Panc1 (cell line): ENCODE measurements at regions not wholly inside any gene's neighbourhood (a gene's known extent, or its start where the extent isn't known, plus 50 kb on each side); places are given as distances from the start of the nearest gene placed in this dataset.

ENCODE experiments used
- ATAC-seq: fragments of 200-7000 bp; cut with Tn5 transposase; 2 replicates; pipeline ENCODE4 v1.9.1; 2020; ENCODE audit warnings: mild to moderate bottlenecking, moderate library complexity
- BruUV-seq: library from RNA; stranded (reverse); fragments of 400-500 nt; replicated peaks from 2 replicates; lab custom pipeline; 2021; lab: Mats Ljungman, UMichigan
- CTCF ChIA-PET: fragments of 300-600 bp; sonication (Branson Sonifier 250); formaldehyde crosslinking; loops from one replicate; lab custom pipeline; 2022; ENCODE audit warnings: antibody characterized with exemption; lab: Charles Lee
- POLR2A ChIA-PET: fragments of 300-600 bp; sonication (Branson Sonifier 250); formaldehyde crosslinking; loops from one replicate; lab custom pipeline; 2022; ENCODE audit warnings: antibody characterized with exemption; lab: Charles Lee
- DNase-seq: peaks from one replicate; pipeline ENCODE4 v3.0.0-alpha.2; 2010; ENCODE audit warnings: low read depth, low spot score
- H3K27ac ChIP-seq: 2 replicates; pipeline ENCODE4 v1.5.1; 2011; ENCODE audit warnings: mild to moderate bottlenecking, low read length, inconsistent platforms
- H3K27me3 ChIP-seq: fragments of 200-500 bp; sonication (Bioruptor generic); 2 replicates; pipeline ENCODE4 v1.6.0; 2014; ENCODE audit warnings: low read length, inconsistent platforms; ENCODE audit not compliant: control insufficient read depth, insufficient read depth
- H3K36me3 ChIP-seq: fragments of 200-500 bp; sonication (Bioruptor generic); 2 replicates; pipeline ENCODE4 v1.5.1; 2014; ENCODE audit warnings: inconsistent platforms, mild to moderate bottlenecking, low read length, moderate library complexity; ENCODE audit not compliant: control insufficient read depth, insufficient read depth
- H3K4me1 ChIP-seq: 2 replicates; pipeline ENCODE4 v1.5.1; 2011; ENCODE audit warnings: inconsistent platforms, mild to moderate bottlenecking, low read length, moderate library complexity; ENCODE audit not compliant: control insufficient read depth, insufficient read depth
- H3K4me3 ChIP-seq, 2 experiments: 2 replicates each; pipeline ENCODE4 v1.5.1; 2011 to 2012; ENCODE audit warnings: low read depth in 2 of 2, low read length in 2 of 2, mild to moderate bottlenecking in 2 of 2, inconsistent platforms in 1 of 2, moderate library complexity in 1 of 2
- H3K9me3 ChIP-seq: fragments of 200-500 bp; sonication (Bioruptor generic); 2 replicates; pipeline ENCODE4 v1.5.1; 2014; ENCODE audit warnings: low read depth, mild to moderate bottlenecking, inconsistent platforms, low read length, moderate library complexity; ENCODE audit not compliant: control insufficient read depth, insufficient read depth
- POLR2AphosphoS5 ChIP-seq: IDR thresholded peaks from 2 replicates; pipeline ENCODE4 v1.6.1; 2012; ENCODE audit warnings: mild to moderate bottlenecking, low read depth, low read length, moderate library complexity
- REST ChIP-seq, 2 experiments: IDR thresholded peaks; 2 replicates each; pipeline ENCODE4 v1.6.1; 2011 to 2012; ENCODE audit warnings: low read depth in 2 of 2, control low read depth in 1 of 2, low read length in 1 of 2, mild to moderate bottlenecking in 1 of 2, moderate library complexity in 1 of 2; ENCODE audit not compliant: insufficient read depth in 1 of 2
- SIN3A ChIP-seq: IDR thresholded peaks from 2 replicates; pipeline ENCODE4 v1.6.1; 2012; ENCODE audit warnings: low read depth, mild to moderate bottlenecking, low read length, moderate library complexity, borderline replicate concordance; ENCODE audit not compliant: insufficient read depth
- TCF7L2 ChIP-seq: IDR thresholded peaks from 2 replicates; pipeline ENCODE4 v1.6.1; 2011; ENCODE audit warnings: mild to moderate bottlenecking, low read depth, low read length, inconsistent platforms
- in situ Hi-C: cut with HindIII; loops from 2 replicates; pipeline ENCODE4 v1.10.0; 2016; ENCODE audit warnings: low sequenced_read_pairs, low pct_unique_long_range_greater_than_20kb
- intact Hi-C: fragments of 100-400 bp; cut with micrococcal nuclease; formaldehyde crosslinking; loops from one replicate; pipeline ENCODE4 v1.10.0; 2022; ENCODE audit not compliant: unreplicated experiment
- TF ChIP-seq, protein P1 (sequence below): fragments of 450-650 bp; IDR thresholded peaks from 2 replicates; pipeline ENCODE4 v1.5.1; 2017; ENCODE audit warnings: mild to moderate bottlenecking

DNA sequence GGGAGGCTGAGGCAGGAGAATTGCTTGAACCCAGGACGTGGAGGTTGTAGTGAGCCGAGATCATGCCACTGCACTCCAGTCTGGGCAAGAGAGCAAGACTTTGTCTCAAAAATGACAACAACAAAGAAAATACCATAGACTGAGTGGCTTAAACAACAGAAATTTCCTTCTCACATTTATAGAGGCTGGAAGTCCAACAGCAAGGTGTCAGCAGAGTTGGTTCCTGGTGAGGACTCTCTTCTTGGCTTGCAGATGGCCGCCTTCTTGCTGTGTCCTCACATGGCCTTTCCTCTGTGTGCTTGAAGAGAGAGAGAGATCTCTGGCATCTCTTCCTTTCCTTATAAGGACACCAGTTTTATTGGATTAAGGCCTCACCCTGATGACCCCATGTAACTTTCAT is 56.1 kb upstream of the ADGRE5 start:
- Histone ChIP-seq H3K36me3 (no peaks in the 10 kb centered on the region), H3K9me3 (no peaks in the 10 kb centered on the region), H3K4me1 (no peaks in the 10 kb centered on the region), H3K27ac (no peak overlapping the region), H3K27me3 (no peaks in the 10 kb centered on the region), H3K4me3 (no peak overlapping the region)
- BruUV-seq, result no TSS peak
- DNase-seq (no peak), ATAC-seq (no peak)
- intact Hi-C loops (no loop called here), in situ Hi-C loops (no loop called here)
- CTCF ChIA-PET, result no interaction called here
- POLR2A ChIA-PET, result no interaction called here
- TF ChIP-seq, protein P1, sequence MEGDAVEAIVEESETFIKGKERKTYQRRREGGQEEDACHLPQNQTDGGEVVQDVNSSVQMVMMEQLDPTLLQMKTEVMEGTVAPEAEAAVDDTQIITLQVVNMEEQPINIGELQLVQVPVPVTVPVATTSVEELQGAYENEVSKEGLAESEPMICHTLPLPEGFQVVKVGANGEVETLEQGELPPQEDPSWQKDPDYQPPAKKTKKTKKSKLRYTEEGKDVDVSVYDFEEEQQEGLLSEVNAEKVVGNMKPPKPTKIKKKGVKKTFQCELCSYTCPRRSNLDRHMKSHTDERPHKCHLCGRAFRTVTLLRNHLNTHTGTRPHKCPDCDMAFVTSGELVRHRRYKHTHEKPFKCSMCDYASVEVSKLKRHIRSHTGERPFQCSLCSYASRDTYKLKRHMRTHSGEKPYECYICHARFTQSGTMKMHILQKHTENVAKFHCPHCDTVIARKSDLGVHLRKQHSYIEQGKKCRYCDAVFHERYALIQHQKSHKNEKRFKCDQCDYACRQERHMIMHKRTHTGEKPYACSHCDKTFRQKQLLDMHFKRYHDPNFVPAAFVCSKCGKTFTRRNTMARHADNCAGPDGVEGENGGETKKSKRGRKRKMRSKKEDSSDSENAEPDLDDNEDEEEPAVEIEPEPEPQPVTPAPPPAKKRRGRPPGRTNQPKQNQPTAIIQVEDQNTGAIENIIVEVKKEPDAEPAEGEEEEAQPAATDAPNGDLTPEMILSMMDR, result no peak
- TF ChIP-seq TCF7L2, result no peak
- no peak for TF ChIP-seq REST (IDR thresholded peaks at IDR 0.05; ENCODE audit: insufficient read depth in 1 of 2, low read depth in 2 of 2, low read length in 1 of 2)
- no peak for TF ChIP-seq SIN3A
- TF ChIP-seq POLR2AphosphoS5, result no peak

DNA sequence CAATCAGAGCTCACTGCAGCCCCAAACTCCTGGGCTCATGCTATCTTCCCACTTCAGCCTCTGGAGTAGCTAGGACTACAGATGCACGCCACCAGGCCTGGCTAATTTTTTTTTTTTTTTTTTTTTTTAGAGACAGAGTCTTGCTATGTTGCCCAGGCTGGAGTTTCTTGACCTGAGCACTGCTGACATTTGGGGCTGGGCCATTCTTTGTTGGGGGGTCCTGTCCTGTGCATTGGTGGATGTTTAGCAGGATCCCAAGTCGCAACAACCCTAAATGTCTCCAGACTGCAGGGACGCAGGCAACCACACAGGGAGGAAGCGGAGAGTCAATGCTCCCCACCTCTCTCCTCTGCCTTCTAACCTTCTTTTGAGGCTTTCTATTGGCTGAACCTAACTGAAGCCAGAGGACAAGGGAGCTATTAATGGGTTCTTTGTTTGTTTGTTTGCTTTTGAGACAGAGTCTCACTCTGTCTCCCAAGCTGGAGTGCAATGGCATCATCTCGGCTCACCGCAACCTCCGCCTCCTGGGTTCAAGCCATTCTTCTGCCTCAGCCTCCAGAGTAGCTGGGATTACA is 58.3 kb upstream of the ADGRE5 start:
- CTCF ChIA-PET, result interaction anchor here (0.7 kb wide), 1 partner anchor 15 kb away, joined by 5 read pairs; no protein-coding TSS in a partner anchor
- no peak for ATAC-seq
- POLR2A ChIA-PET, result interaction anchor here (0.8 kb wide), 1 partner anchor 14 kb away, joined by 6 read pairs; no protein-coding TSS in a partner anchor

More for the DNA sequence above, 58.3 kb upstream of the ADGRE5 start:
- H3K9me3 ChIP-seq, result no peaks in the 10 kb centered on the region
- H3K36me3 ChIP-seq, result no peaks in the 10 kb centered on the region
- H3K27ac ChIP-seq, result no peak overlapping the region
- TF ChIP-seq POLR2AphosphoS5 (no peak), TCF7L2 (no peak), SIN3A (no peak), REST (IDR thresholded peaks at IDR 0.05; ENCODE audit: insufficient read depth in 1 of 2, low read depth in 2 of 2, low read length in 1 of 2) (no peak)
- TF ChIP-seq, protein P1, result no peak
- in situ Hi-C loops, result no loop called here
- no peaks in the 10 kb centered on the region for H3K4me1 ChIP-seq
- BruUV-seq, result no TSS peak
- H3K4me3 ChIP-seq, result no peak overlapping the region
- no peak for DNase-seq
- no peaks in the 10 kb centered on the region for H3K27me3 ChIP-seq
- intact Hi-C loops, result no loop called here
